HL-60 (cell line): ENCODE measurements at regions not wholly inside any gene's neighbourhood (a gene's known extent, or its start where the extent isn't known, plus 50 kb on each side); places are given as distances from the start of the nearest gene placed in this dataset.

Experiments used
- DNase-seq, 2 experiments: peaks; one replicate each; pipeline ENCODE4 v3.0.0-alpha.2; 2010 to 2020; ENCODE audit warnings: low read depth in 1 of 2, low spot score in 1 of 2
- H3K27ac ChIP-seq: fragments of 250-450 bp; sonication (Bioruptor Pico); replicated peaks from 2 replicates; pipeline ENCODE4 v1.5.1; 2020; ENCODE audit warnings: mild to moderate bottlenecking, moderate library complexity
- H3K27me3 ChIP-seq: fragments of 250-450 bp; sonication (Bioruptor Pico); 2 replicates; pipeline ENCODE4 v1.5.1; 2021; ENCODE audit warnings: mild to moderate bottlenecking, moderate library complexity; ENCODE audit not compliant: insufficient read depth, poor library complexity, severe bottlenecking
- H3K4me3 ChIP-seq: replicated peaks from 2 replicates; pipeline ENCODE4 v1.5.1; 2011; ENCODE audit warnings: mild to moderate bottlenecking, control low read depth, low read length; ENCODE audit not compliant: insufficient read depth
- GABPA ChIP-seq: IDR thresholded peaks from 2 replicates; pipeline ENCODE4 v1.6.1; 2012; ENCODE audit warnings: low read depth
- POLR2AphosphoS5 ChIP-seq: IDR thresholded peaks from 2 replicates; pipeline ENCODE4 v1.6.1; 2012; ENCODE audit warnings: low read depth
- SPI1 ChIP-seq: IDR thresholded peaks from 2 replicates; pipeline ENCODE4 v1.6.1; 2012; ENCODE audit warnings: low read depth, mild to moderate bottlenecking, borderline replicate concordance
- TF ChIP-seq, protein P1 (sequence below): IDR thresholded peaks from one replicate; pipeline ENCODE4 v1.5.1; 2011; ENCODE audit warnings: low read length, control low read depth, inconsistent platforms; ENCODE audit not compliant: insufficient read depth
- TF ChIP-seq, protein P2 (sequence below): IDR thresholded peaks from 2 replicates; pipeline ENCODE4 v1.6.1; 2012; ENCODE audit warnings: low read depth; ENCODE audit not compliant: insufficient replicate concordance

DNA sequence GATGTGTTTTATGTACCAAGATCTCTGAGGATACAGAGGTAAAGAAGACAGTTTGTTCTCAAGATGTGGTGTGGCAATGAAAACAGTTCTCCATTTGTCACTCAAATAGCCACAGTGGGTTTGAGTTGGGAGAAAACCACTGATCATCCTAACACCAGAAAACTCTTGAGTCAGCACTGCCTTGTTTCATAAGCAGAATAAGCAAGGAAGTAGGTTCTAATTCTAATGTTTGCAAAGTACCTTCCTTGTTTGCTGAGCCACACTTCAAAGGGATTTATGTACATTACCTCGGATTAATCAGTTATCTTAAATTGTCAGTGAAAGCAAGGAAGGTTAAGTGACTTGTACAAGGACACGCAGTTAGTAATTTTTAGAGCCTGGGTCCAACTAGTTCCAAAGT lies 107.8 kb upstream of the BOC start:
- Histone ChIP-seq H3K27me3 (no peaks in the 10 kb centered on the region), H3K27ac (no peak overlapping the region), H3K4me3 (no peak overlapping the region)
- TF ChIP-seq, protein P1, sequence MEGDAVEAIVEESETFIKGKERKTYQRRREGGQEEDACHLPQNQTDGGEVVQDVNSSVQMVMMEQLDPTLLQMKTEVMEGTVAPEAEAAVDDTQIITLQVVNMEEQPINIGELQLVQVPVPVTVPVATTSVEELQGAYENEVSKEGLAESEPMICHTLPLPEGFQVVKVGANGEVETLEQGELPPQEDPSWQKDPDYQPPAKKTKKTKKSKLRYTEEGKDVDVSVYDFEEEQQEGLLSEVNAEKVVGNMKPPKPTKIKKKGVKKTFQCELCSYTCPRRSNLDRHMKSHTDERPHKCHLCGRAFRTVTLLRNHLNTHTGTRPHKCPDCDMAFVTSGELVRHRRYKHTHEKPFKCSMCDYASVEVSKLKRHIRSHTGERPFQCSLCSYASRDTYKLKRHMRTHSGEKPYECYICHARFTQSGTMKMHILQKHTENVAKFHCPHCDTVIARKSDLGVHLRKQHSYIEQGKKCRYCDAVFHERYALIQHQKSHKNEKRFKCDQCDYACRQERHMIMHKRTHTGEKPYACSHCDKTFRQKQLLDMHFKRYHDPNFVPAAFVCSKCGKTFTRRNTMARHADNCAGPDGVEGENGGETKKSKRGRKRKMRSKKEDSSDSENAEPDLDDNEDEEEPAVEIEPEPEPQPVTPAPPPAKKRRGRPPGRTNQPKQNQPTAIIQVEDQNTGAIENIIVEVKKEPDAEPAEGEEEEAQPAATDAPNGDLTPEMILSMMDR = no peak
- TF ChIP-seq, protein P2, sequence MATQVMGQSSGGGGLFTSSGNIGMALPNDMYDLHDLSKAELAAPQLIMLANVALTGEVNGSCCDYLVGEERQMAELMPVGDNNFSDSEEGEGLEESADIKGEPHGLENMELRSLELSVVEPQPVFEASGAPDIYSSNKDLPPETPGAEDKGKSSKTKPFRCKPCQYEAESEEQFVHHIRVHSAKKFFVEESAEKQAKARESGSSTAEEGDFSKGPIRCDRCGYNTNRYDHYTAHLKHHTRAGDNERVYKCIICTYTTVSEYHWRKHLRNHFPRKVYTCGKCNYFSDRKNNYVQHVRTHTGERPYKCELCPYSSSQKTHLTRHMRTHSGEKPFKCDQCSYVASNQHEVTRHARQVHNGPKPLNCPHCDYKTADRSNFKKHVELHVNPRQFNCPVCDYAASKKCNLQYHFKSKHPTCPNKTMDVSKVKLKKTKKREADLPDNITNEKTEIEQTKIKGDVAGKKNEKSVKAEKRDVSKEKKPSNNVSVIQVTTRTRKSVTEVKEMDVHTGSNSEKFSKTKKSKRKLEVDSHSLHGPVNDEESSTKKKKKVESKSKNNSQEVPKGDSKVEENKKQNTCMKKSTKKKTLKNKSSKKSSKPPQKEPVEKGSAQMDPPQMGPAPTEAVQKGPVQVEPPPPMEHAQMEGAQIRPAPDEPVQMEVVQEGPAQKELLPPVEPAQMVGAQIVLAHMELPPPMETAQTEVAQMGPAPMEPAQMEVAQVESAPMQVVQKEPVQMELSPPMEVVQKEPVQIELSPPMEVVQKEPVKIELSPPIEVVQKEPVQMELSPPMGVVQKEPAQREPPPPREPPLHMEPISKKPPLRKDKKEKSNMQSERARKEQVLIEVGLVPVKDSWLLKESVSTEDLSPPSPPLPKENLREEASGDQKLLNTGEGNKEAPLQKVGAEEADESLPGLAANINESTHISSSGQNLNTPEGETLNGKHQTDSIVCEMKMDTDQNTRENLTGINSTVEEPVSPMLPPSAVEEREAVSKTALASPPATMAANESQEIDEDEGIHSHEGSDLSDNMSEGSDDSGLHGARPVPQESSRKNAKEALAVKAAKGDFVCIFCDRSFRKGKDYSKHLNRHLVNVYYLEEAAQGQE = no peak
- TF ChIP-seq POLR2AphosphoS5 (no peak), GABPA (no peak), SPI1 (peak; percentile 54; the same call in 1 of the 2 replicates)
- DNase-seq = peak in 1 of 2 experiments; percentile 49

DNA sequence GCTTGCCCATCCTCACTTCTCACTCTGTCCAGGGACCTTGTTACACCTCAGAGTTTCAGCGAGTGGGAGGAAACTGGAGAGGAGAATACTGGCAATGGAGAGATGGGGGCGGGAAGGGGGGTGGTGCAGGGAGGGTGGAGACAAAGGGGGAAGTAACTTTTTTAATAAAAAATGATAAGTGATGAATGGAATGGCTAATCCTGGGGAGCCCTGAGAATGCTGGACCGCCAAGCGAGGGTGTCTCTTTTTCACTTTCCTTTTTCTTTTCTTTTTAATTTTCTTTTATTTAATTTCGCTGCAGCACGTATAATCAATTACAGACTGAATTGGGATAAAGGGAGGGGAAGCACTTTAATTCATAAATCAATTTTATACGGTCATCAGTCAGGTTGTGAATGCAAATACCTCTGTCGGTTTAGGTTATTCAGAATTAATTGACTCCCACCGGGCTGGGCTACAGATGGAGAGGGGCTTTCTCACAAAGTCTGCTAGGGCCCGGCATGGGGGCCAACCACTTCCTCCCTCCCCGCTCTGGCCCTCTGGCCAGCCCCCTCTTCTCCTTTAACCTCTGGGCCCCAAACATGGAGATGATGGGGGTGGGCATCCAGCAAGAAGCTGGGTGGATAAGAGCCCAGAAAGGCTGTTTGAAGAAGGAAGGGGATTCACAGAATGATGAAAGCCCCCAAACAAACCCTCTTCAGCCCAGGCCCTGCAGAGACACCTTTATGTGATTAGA lies 106.8 kb upstream of the BOC start:
- Histone ChIP-seq H3K27me3 (no peaks in the 10 kb centered on the region), H3K4me3 (no peak overlapping the region), H3K27ac (no peak overlapping the region)
- no peak for DNase-seq
- no peak for TF ChIP-seq GABPA
- TF ChIP-seq SPI1 = no peak

DNA sequence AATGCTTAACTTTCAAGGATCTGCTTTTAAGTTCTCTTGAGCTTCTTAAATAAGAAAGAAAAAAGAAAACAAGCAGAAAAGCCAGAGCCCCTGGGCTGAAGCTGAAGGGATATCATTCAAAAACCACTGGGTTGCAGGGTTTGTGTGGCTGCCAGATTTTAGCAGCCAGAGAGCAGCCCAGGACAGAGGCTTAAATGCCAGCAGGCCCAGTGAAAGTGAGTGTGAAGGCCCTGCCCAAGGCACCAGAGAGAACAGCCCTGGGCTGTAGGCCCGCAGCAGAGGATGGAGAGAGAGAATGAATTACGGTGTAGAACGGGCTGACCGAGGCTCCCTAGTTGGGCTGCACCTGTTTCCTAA lies 106.3 kb upstream of the BOC start:
- no peak for TF ChIP-seq SPI1
- no peak for TF ChIP-seq POLR2AphosphoS5
- no peak for TF ChIP-seq GABPA
- TF ChIP-seq, protein P2 = no peak
- TF ChIP-seq, protein P1 = no peak
- H3K4me3 ChIP-seq = no peak overlapping the region
- no peak for DNase-seq
- H3K27ac ChIP-seq = no peak overlapping the region
- H3K27me3 ChIP-seq = no peaks in the 10 kb centered on the region

DNA sequence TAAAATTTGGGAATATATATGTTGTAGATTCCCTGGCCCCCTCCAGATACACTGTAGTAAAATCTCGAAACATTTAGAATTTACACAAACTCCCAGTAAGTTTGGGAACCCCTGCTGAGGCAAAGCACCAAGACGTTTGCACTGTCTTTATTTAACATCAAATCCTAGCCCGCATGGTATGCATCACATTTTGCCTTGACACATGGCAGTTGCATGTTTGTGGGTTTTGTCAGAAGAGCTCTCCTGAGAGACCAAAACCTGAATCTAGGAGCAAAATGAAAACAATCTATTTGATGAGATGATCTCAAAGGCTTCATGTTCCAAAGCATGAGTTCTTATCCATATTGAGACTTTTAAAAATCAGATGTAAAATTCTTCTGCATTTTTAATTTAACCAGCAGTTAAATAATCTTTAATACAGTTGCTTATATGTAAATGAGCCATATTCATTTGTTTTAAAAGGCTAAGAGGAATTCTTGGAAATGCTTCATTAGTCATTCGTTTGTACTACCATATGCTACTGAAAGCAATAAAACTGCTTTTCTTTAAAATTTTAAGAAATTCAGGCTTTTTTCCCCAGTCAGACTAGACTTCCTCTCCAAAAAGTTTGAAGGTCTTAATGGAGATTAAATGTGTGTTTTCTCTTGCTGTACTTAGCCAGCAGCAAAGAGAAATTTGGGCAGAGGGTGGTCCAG lies 105.2 kb upstream of the BOC start:
- DNase-seq = no peak
- no peak overlapping the region for H3K4me3 ChIP-seq
- no peaks in the 10 kb centered on the region for H3K27me3 ChIP-seq
- TF ChIP-seq, protein P2 = no peak
- TF ChIP-seq POLR2AphosphoS5 (no peak), GABPA (no peak), SPI1 (no peak)
- TF ChIP-seq, protein P1 = no peak
- H3K27ac ChIP-seq = no peak overlapping the region
